Upper lobe of left lung (tissue), 4 donors: ENCODE measurements at regions not wholly inside any gene's neighbourhood (a gene's known extent, or its start where the extent isn't known, plus 50 kb on each side); places are given as distances from the start of the nearest gene placed in this dataset.

Experiments
- EP300 ChIP-seq, 4 donors: sonication (generic); formaldehyde crosslinking; IDR thresholded peaks; one replicate each; pipeline ENCODE4 v1.5.1; 2017; ENCODE audit warnings: antibody characterized with exemption in 4 of 4, control low read depth in 2 of 4
- POLR2A ChIP-seq, 4 donors: fragments of 450-650 bp; IDR thresholded peaks; one replicate each; pipeline ENCODE4 v1.5.1; 2016 to 2017; ENCODE audit warnings: antibody characterized with exemption in 4 of 4, mild to moderate bottlenecking in 2 of 4
- POLR2AphosphoS5 ChIP-seq, 2 donors: sonication (generic); formaldehyde crosslinking; IDR thresholded peaks; one replicate each; pipeline ENCODE4 v1.5.1; 2017; ENCODE audit warnings: antibody characterized with exemption in 2 of 2
- TF ChIP-seq, protein P1 (sequence below), 6 experiments: fragments of 450-650 bp in 4 of 6; fragments of 200-600 bp in 2 of 6; sonication (generic) in 2 of 6; IDR thresholded peaks; one replicate each; pipeline ENCODE4 v1.5.1; 2016 to 2019; ENCODE audit warnings: antibody characterized with exemption in 6 of 6

DNA sequence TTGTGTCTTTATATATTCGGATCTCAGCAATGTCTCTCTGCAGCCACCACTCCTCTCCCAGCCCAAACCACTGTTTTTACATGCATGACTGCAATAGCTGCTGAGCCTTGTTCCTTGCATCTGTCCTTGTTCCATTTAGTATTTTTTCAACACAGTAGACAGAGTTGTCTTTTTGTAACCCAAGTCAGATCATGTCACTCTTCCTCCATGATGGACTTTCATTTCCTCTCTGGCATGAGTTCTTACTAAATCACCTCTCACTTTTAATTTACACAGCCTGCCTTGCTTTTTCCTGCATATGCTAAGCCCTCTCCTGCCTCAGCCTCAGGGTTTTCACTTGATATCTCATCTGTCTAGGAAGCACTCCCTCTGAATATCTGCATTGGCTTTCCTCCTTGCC lies 353.2 kb downstream of the HGF start:
- TF ChIP-seq POLR2AphosphoS5 (IDR thresholded peaks at IDR 0.05) (no peak), POLR2A (IDR thresholded peaks at IDR 0.05) (no peak), EP300 (IDR thresholded peaks at IDR 0.05) (no peak)
- TF ChIP-seq, protein P1, sequence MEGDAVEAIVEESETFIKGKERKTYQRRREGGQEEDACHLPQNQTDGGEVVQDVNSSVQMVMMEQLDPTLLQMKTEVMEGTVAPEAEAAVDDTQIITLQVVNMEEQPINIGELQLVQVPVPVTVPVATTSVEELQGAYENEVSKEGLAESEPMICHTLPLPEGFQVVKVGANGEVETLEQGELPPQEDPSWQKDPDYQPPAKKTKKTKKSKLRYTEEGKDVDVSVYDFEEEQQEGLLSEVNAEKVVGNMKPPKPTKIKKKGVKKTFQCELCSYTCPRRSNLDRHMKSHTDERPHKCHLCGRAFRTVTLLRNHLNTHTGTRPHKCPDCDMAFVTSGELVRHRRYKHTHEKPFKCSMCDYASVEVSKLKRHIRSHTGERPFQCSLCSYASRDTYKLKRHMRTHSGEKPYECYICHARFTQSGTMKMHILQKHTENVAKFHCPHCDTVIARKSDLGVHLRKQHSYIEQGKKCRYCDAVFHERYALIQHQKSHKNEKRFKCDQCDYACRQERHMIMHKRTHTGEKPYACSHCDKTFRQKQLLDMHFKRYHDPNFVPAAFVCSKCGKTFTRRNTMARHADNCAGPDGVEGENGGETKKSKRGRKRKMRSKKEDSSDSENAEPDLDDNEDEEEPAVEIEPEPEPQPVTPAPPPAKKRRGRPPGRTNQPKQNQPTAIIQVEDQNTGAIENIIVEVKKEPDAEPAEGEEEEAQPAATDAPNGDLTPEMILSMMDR (IDR thresholded peaks at IDR 0.05): no peak
